ENCODE measurements at regions not wholly inside any gene's neighbourhood (a gene's known extent, or its start where the extent isn't known, plus 50 kb on each side); places are given as distances from the start of the nearest gene placed in this dataset.

- no peak for DNase-seq
Observed at GRCh38 chr18:78006006-78006773, 756.5 kb downstream of the GALR1 start.

GRCh38 chr18:78006774-78007260 is 757.2 kb downstream of the GALR1 start:
- DNase-seq: no peak

GRCh38 chr18:78010363-78010762 is 760.7 kb downstream of the GALR1 start:
- no peak for DNase-seq

GRCh38 chr18:78017869-78018268 is 768.2 kb downstream of the GALR1 start:
- no peak for DNase-seq

GRCh38 chr18:78021196-78021595 is 771.5 kb downstream of the GALR1 start:
- no peak for DNase-seq

- no peak for DNase-seq
Observed at GRCh38 chr18:78031589-78031988, 781.9 kb downstream of the GALR1 start.

GRCh38 chr18:78031991-78032390 is 782.3 kb downstream of the GALR1 start:
- DNase-seq: no peak

GRCh38 chr18:78032574-78032973 is 782.9 kb downstream of the GALR1 start:
- DNase-seq: no peak

GRCh38 chr18:78034755-78035154 is 785.1 kb downstream of the GALR1 start:
- DNase-seq: no peak

GRCh38 chr18:78041218-78041617 is 791.6 kb downstream of the GALR1 start:
- no peak for DNase-seq

- no peak for DNase-seq
Observed at GRCh38 chr18:78046631-78047030, 797.0 kb downstream of the GALR1 start.

GRCh38 chr18:78049281-78049680 is 799.6 kb downstream of the GALR1 start:
- DNase-seq: no peak

- DNase-seq: no peak
Observed at GRCh38 chr18:78054801-78055200, 805.2 kb downstream of the GALR1 start.

GRCh38 chr18:78056011-78056410 is 806.4 kb downstream of the GALR1 start:
- DNase-seq: no peak

GRCh38 chr18:78069784-78070664 is 820.4 kb downstream of the GALR1 start:
- no peak for DNase-seq

GRCh38 chr18:78071166-78071710 is 821.6 kb downstream of the GALR1 start:
- no peak for DNase-seq

- DNase-seq: no peak
Observed at GRCh38 chr18:78071776-78072175, 822.1 kb downstream of the GALR1 start.

- DNase-seq: no peak
Observed at GRCh38 chr18:78072375-78072774, 822.7 kb downstream of the GALR1 start.

- no peak for DNase-seq
Observed at GRCh38 chr18:78073275-78073674, 823.6 kb downstream of the GALR1 start.

GRCh38 chr18:78074400-78075020 is 824.9 kb downstream of the GALR1 start:
- no peak for DNase-seq

- no peak for DNase-seq
Observed at GRCh38 chr18:78080081-78080480, 830.4 kb downstream of the GALR1 start.

- DNase-seq: no peak
Observed at GRCh38 chr18:78080761-78081160, 831.1 kb downstream of the GALR1 start.

- DNase-seq: no peak
Observed at GRCh38 chr18:78082816-78083215, 833.2 kb downstream of the GALR1 start.

Measured in GF-D8 (cell line).